ENCODE measurements at regions not wholly inside any gene's neighbourhood (a gene's known extent, or its start where the extent isn't known, plus 50 kb on each side); places are given as distances from the start of the nearest gene placed in this dataset.

GRCh38 chr5:5560016-5560415 lies 137.5 kb downstream of the ICE1 start:
- 0 to 6% methylated on average over 1 of the region's 1 CpG for WGBS, 2 donors
- no peak overlapping the region for H3K27ac ChIP-seq (ENCODE audit: low read depth in 2 of 2, low read length in 1 of 2)
- H3K9me3 ChIP-seq (ENCODE audit: control insufficient read depth in 2 of 2, insufficient read depth in 1 of 2, low read depth in 1 of 2, low read length in 1 of 2), result peaks cover 0 to 3% of the 10 kb centered on the region in 2 donors
- no peak overlapping the region for H3K4me3 ChIP-seq (ENCODE audit: low read depth in 1 of 2, low read length in 2 of 2)
- H3K4me1 ChIP-seq (ENCODE audit: control insufficient read depth in 2 of 2, insufficient read depth in 2 of 2, low read length in 1 of 2), result no peaks in the 10 kb centered on the region
- H3K36me3 ChIP-seq (ENCODE audit: control insufficient read depth in 2 of 2, insufficient read depth in 2 of 2, low read length in 1 of 2), result no peaks in the 10 kb centered on the region
- H3K27me3 ChIP-seq (ENCODE audit: control insufficient read depth in 1 of 2, insufficient read depth in 2 of 2, low read length in 2 of 2), result no peaks in the 10 kb centered on the region

DNA sequence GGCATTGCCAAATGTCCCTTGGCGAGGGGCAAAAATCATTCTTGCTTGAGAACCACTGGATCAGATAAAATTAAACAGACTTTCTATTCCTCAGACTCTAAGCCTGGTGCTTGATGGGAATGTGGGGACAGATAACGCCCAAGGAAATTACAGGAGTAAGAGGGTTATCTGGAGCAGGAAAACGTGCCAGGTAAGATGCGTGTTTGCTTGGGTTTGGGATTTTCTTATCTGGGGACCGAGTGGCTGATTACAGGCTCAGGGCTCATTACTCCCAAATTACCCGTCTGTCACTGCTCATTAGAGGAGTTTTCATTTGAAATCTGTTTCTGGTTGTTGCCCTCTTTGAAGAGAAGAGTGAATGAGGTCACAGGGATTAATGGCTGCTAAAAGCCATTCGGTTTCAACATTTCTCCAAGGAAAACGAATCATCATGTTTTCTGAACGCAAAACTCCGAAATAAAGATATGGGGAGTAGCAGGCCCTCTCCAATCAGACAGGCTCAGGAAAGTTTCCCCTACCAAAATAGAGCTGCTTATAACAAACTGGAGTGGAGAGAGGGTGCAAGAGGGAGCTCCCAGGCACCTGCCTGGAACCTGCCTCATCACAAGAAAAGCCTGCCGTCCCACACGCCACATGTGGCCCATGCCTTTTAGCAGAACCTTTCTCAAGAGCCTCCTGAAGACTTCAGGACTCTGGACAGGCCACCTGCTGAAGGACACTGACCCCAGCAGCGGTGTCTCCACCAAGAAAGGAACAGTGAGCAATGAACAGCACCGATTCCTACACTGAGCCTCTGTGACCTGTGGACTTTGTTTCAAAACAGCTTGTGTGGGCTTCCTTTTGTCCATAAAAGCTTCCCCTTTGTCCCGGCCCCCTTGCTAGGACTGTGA lies 136.4 kb downstream of the ICE1 start:
- Histone ChIP-seq H3K4me1 (ENCODE audit: control insufficient read depth in 2 of 2, insufficient read depth in 2 of 2, low read length in 1 of 2) (no peaks in the 10 kb centered on the region), H3K4me3 (ENCODE audit: low read depth in 1 of 2, low read length in 2 of 2) (no peak overlapping the region), H3K27me3 (ENCODE audit: control insufficient read depth in 1 of 2, insufficient read depth in 2 of 2, low read length in 2 of 2) (no peaks in the 10 kb centered on the region), H3K27ac (ENCODE audit: low read depth in 2 of 2, low read length in 1 of 2) (no peak overlapping the region), H3K36me3 (ENCODE audit: control insufficient read depth in 2 of 2, insufficient read depth in 2 of 2, low read length in 1 of 2) (no peaks in the 10 kb centered on the region), H3K9me3 (ENCODE audit: control insufficient read depth in 2 of 2, insufficient read depth in 1 of 2, low read depth in 1 of 2, low read length in 1 of 2) (peaks cover 0 to 3% of the 10 kb centered on the region in 2 donors)
- 58 to 67% methylated on average over 15 of the region's 15 CpGs for WGBS, 2 donors

GRCh38 chr5:5558102-5558501 lies 135.6 kb downstream of the ICE1 start:
- WGBS, 2 donors, result 84 to 87% methylated on average over 6 of the region's 6 CpGs
- Histone ChIP-seq H3K9me3 (ENCODE audit: control insufficient read depth in 2 of 2, insufficient read depth in 1 of 2, low read depth in 1 of 2, low read length in 1 of 2) (peaks cover 0 to 3% of the 10 kb centered on the region in 2 donors), H3K4me3 (ENCODE audit: low read depth in 1 of 2, low read length in 2 of 2) (no peak overlapping the region), H3K4me1 (ENCODE audit: control insufficient read depth in 2 of 2, insufficient read depth in 2 of 2, low read length in 1 of 2) (no peaks in the 10 kb centered on the region), H3K27ac (ENCODE audit: low read depth in 2 of 2, low read length in 1 of 2) (no peak overlapping the region), H3K27me3 (ENCODE audit: control insufficient read depth in 1 of 2, insufficient read depth in 2 of 2, low read length in 2 of 2) (no peaks in the 10 kb centered on the region), H3K36me3 (ENCODE audit: control insufficient read depth in 2 of 2, insufficient read depth in 2 of 2, low read length in 1 of 2) (no peaks in the 10 kb centered on the region)

GRCh38 chr5:5551499-5551898 lies 129.0 kb downstream of the ICE1 start:
- Histone ChIP-seq H3K9me3 (ENCODE audit: control insufficient read depth in 2 of 2, insufficient read depth in 1 of 2, low read depth in 1 of 2, low read length in 1 of 2) (no peaks in the 10 kb centered on the region), H3K27me3 (ENCODE audit: control insufficient read depth in 1 of 2, insufficient read depth in 2 of 2, low read length in 2 of 2) (no peaks in the 10 kb centered on the region), H3K27ac (ENCODE audit: low read depth in 2 of 2, low read length in 1 of 2) (no peak overlapping the region), H3K36me3 (ENCODE audit: control insufficient read depth in 2 of 2, insufficient read depth in 2 of 2, low read length in 1 of 2) (no peaks in the 10 kb centered on the region), H3K4me1 (ENCODE audit: control insufficient read depth in 2 of 2, insufficient read depth in 2 of 2, low read length in 1 of 2) (no peaks in the 10 kb centered on the region), H3K4me3 (ENCODE audit: low read depth in 1 of 2, low read length in 2 of 2) (no peak overlapping the region)
- 80 to 85% methylated on average over 4 of the region's 4 CpGs for WGBS, 2 donors

DNA sequence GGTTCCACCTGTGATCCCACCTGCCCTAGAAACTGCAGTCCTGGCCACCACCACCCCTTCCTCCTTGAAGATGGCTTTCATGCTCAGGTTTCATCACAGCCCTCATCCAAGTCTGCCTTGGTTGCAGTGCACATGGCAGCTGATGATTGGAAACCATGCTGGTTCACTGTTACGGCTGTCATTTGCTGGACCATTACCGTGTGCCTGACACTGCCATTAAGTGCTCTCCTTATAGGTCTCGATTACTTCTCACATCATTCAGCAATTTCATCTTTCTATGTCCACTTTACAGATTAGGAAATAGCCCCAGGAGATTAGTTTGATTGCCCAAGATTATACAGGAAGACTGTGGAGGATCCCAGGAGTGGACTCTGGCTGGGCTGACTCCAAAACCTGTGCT lies 123.9 kb downstream of the ICE1 start:
- Histone ChIP-seq H3K27ac (ENCODE audit: low read depth in 2 of 2, low read length in 1 of 2) (no peak overlapping the region), H3K36me3 (ENCODE audit: control insufficient read depth in 2 of 2, insufficient read depth in 2 of 2, low read length in 1 of 2) (no peaks in the 10 kb centered on the region), H3K4me3 (ENCODE audit: low read depth in 1 of 2, low read length in 2 of 2) (no peak overlapping the region), H3K27me3 (ENCODE audit: control insufficient read depth in 1 of 2, insufficient read depth in 2 of 2, low read length in 2 of 2) (no peaks in the 10 kb centered on the region), H3K9me3 (ENCODE audit: control insufficient read depth in 2 of 2, insufficient read depth in 1 of 2, low read depth in 1 of 2, low read length in 1 of 2) (no peaks in the 10 kb centered on the region), H3K4me1 (ENCODE audit: control insufficient read depth in 2 of 2, insufficient read depth in 2 of 2, low read length in 1 of 2) (no peaks in the 10 kb centered on the region)
- 72 to 89% methylated on average over 3 of the region's 3 CpGs for WGBS, 2 donors

DNA sequence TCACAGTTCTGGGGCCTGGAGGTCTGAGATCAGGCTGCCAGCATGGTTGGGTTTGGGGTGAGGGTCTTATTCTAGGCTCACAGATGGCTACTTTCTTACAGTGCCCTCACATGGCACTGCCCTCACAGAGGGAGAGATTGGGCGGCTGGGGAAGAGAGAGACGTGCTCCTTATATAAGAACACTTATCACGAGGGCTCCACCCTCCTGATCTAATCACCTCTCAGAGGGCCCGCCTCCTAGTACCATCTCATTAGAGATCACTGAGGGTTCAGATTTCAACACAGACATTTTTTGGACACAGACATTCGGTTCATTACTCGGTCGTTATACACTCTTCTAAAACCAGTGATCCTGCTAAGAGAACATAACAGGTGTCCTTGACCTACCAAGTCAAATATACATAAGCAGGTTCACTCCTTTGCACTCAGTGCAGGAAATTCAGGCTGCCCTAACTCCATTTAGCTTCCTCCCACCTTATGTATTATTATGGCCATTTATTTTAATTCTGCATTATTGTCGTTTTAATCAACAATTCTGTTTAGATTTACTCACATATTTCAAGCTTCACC lies 121.7 kb downstream of the ICE1 start:
- H3K4me1 ChIP-seq (ENCODE audit: control insufficient read depth in 2 of 2, insufficient read depth in 2 of 2, low read length in 1 of 2), result no peaks in the 10 kb centered on the region
- H3K27me3 ChIP-seq (ENCODE audit: control insufficient read depth in 1 of 2, insufficient read depth in 2 of 2, low read length in 2 of 2), result no peaks in the 10 kb centered on the region
- H3K4me3 ChIP-seq (ENCODE audit: low read depth in 1 of 2, low read length in 2 of 2), result no peak overlapping the region
- no peaks in the 10 kb centered on the region for H3K9me3 ChIP-seq (ENCODE audit: control insufficient read depth in 2 of 2, insufficient read depth in 1 of 2, low read depth in 1 of 2, low read length in 1 of 2)
- H3K27ac ChIP-seq (ENCODE audit: low read depth in 2 of 2, low read length in 1 of 2), result no peak overlapping the region
- H3K36me3 ChIP-seq (ENCODE audit: control insufficient read depth in 2 of 2, insufficient read depth in 2 of 2, low read length in 1 of 2), result no peaks in the 10 kb centered on the region
- 66 to 81% methylated on average over 8 of the region's 8 CpGs for WGBS, 2 donors

DNA sequence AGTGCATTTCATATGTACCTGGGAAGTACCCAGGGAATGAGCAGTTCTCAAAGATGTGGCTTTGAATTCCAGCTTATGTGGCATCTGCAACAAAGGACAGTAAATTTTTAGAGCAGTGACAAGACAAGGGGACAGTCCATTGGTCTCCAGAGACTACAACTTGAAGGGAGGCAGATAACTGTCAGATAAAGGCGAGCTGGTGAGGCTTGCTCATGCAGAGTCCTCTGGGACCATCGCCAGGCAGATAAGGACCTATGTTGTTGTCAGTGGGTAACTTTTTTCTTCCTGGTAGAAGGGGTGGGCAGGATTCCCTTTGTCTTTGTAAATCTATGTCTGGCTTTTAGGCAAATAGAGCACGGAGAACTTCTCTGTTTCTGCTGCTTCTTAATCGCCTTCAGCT lies 120.2 kb downstream of the ICE1 start:
- WGBS, 2 donors, result 68 to 69% methylated on average over 4 of the region's 4 CpGs
- Histone ChIP-seq H3K4me3 (ENCODE audit: low read depth in 1 of 2, low read length in 2 of 2) (no peak overlapping the region), H3K9me3 (ENCODE audit: control insufficient read depth in 2 of 2, insufficient read depth in 1 of 2, low read depth in 1 of 2, low read length in 1 of 2) (no peaks in the 10 kb centered on the region), H3K36me3 (ENCODE audit: control insufficient read depth in 2 of 2, insufficient read depth in 2 of 2, low read length in 1 of 2) (no peaks in the 10 kb centered on the region), H3K27ac (ENCODE audit: low read depth in 2 of 2, low read length in 1 of 2) (no peak overlapping the region), H3K4me1 (ENCODE audit: control insufficient read depth in 2 of 2, insufficient read depth in 2 of 2, low read length in 1 of 2) (no peaks in the 10 kb centered on the region), H3K27me3 (ENCODE audit: control insufficient read depth in 1 of 2, insufficient read depth in 2 of 2, low read length in 2 of 2) (no peaks in the 10 kb centered on the region)

- no peaks in the 10 kb centered on the region for H3K9me3 ChIP-seq (ENCODE audit: control insufficient read depth in 2 of 2, insufficient read depth in 1 of 2, low read depth in 1 of 2, low read length in 1 of 2)
- no peak overlapping the region for H3K27ac ChIP-seq (ENCODE audit: low read depth in 2 of 2, low read length in 1 of 2)
- H3K4me3 ChIP-seq (ENCODE audit: low read depth in 1 of 2, low read length in 2 of 2), result no peak overlapping the region
- no peaks in the 10 kb centered on the region for H3K27me3 ChIP-seq (ENCODE audit: control insufficient read depth in 1 of 2, insufficient read depth in 2 of 2, low read length in 2 of 2)
- H3K4me1 ChIP-seq (ENCODE audit: control insufficient read depth in 2 of 2, insufficient read depth in 2 of 2, low read length in 1 of 2), result no peaks in the 10 kb centered on the region
- 60% methylated on average over 4 of the region's 4 CpGs for WGBS, 2 donors
- no peaks in the 10 kb centered on the region for H3K36me3 ChIP-seq (ENCODE audit: control insufficient read depth in 2 of 2, insufficient read depth in 2 of 2, low read length in 1 of 2)
Measured at GRCh38 chr5:5540065-5540464, 117.6 kb downstream of the ICE1 start.
